IMR-90 (cell line): ENCODE measurements at regions not wholly inside any gene's neighbourhood (a gene's known extent, or its start where the extent isn't known, plus 50 kb on each side); places are given as distances from the start of the nearest gene placed in this dataset.

Source experiments
- ATAC-seq: fragments of 200-7000 bp; cut with Tn5 transposase; 2 replicates; pipeline ENCODE4 v1.9.1; 2020; ENCODE audit warnings: low read depth, mild to moderate bottlenecking, moderate library complexity
- BruUV-seq: library from RNA; stranded (reverse); fragments of 400-500 nt; replicated peaks from 2 replicates; lab custom pipeline; 2021; lab: Mats Ljungman, UMichigan
- CTCF ChIA-PET: fragments of 300-600 bp; formaldehyde crosslinking; extraction: SDS; loops from one replicate; lab custom pipeline; 2021; ENCODE audit warnings: antibody characterized with exemption; lab: Yijun Ruan, JAX
- POLR2A ChIA-PET: fragments of 300-600 bp; sonication (Branson Sonifier 250); formaldehyde crosslinking; loops from one replicate; lab custom pipeline; 2022; ENCODE audit warnings: antibody characterized with exemption; ENCODE audit not compliant: unreplicated experiment; lab: Charles Lee
- DNase-seq: peaks from one replicate; pipeline ENCODE4 v3.0.0; 2013
- H2AFZ ChIP-seq: replicated peaks from 2 replicates; pipeline ENCODE3; 2013; ENCODE audit warnings: low read length, mild to moderate bottlenecking; ENCODE audit not compliant: poor library complexity
- H2AK5ac ChIP-seq: 2 replicates; pipeline ENCODE4 v1.6.1; 2013; ENCODE audit warnings: low read depth, low read length, inconsistent platforms
- H2AK9ac ChIP-seq: replicated peaks from 2 replicates; pipeline ENCODE3; 2013; ENCODE audit warnings: mild to moderate bottlenecking, low read depth, low read length, moderate library complexity; ENCODE audit not compliant: poor library complexity
- H2BK120ac ChIP-seq: 2 replicates; pipeline ENCODE4 v1.6.1; 2013; ENCODE audit warnings: low read depth, low read length, inconsistent platforms
- H2BK15ac ChIP-seq: 3 replicates; pipeline ENCODE4 v1.6.1; 2013; ENCODE audit warnings: low read depth, low read length, inconsistent platforms
- H2BK20ac ChIP-seq: 2 replicates; pipeline ENCODE4 v1.6.1; 2013; ENCODE audit warnings: low read depth, mild to moderate bottlenecking, inconsistent platforms, low read length, moderate library complexity
- H2BK5ac ChIP-seq: 2 replicates; pipeline ENCODE4 v1.6.1; 2013; ENCODE audit warnings: mild to moderate bottlenecking, low read depth, low read length, inconsistent platforms; ENCODE audit not compliant: poor library complexity, severe bottlenecking
- H3K14ac ChIP-seq: replicated peaks from 2 replicates; pipeline ENCODE4 v1.6.1; 2013; ENCODE audit warnings: low read depth, low read length, inconsistent platforms
- H3K18ac ChIP-seq: 2 replicates; pipeline ENCODE4 v1.6.1; 2013; ENCODE audit warnings: low read depth, low read length, control low read depth
- H3K23ac ChIP-seq: 2 replicates; pipeline ENCODE4 v1.6.1; 2013; ENCODE audit warnings: low read depth, low read length, inconsistent platforms
- H3K27ac ChIP-seq: 2 replicates; pipeline ENCODE4 v1.5.1; 2013; ENCODE audit warnings: mild to moderate bottlenecking, control low read depth, low read length; ENCODE audit not compliant: insufficient read depth
- H3K27me3 ChIP-seq: 2 replicates; pipeline ENCODE4 v1.6.1; 2013; ENCODE audit warnings: low read length; ENCODE audit not compliant: control insufficient read depth, insufficient read depth
- H3K36me3 ChIP-seq: 2 replicates; pipeline ENCODE4 v1.6.1; 2013; ENCODE audit warnings: low read length, mixed read lengths; ENCODE audit not compliant: control insufficient read depth, insufficient read depth
- H3K4ac ChIP-seq: 2 replicates; pipeline ENCODE4 v1.6.1; 2013; ENCODE audit warnings: low read depth, low read length, inconsistent platforms
- H3K4me1 ChIP-seq: 2 replicates; pipeline ENCODE4 v1.6.1; 2013; ENCODE audit warnings: low read length, mixed read lengths; ENCODE audit not compliant: control insufficient read depth, insufficient read depth
- H3K4me2 ChIP-seq: 2 replicates; pipeline ENCODE4 v1.6.1; 2013; ENCODE audit warnings: low read depth, mild to moderate bottlenecking, control low read depth, low read length, moderate library complexity
- H3K4me3 ChIP-seq: 2 replicates; pipeline ENCODE4 v1.5.1; 2013; ENCODE audit warnings: low read depth, mild to moderate bottlenecking, control low read depth, low read length, moderate library complexity; ENCODE audit not compliant: insufficient read depth
- H3K56ac ChIP-seq: 2 replicates; pipeline ENCODE4 v1.6.1; 2013; ENCODE audit warnings: low read length, inconsistent platforms; ENCODE audit not compliant: insufficient read depth; ENCODE audit errors: extremely low read depth
- H3K79me1 ChIP-seq, 2 experiments: 2 replicates each; pipeline ENCODE4 v1.6.1; 2013; ENCODE audit warnings: low read length in 2 of 2, inconsistent platforms in 1 of 2, low read depth in 1 of 2
- H3K9ac ChIP-seq: 2 replicates; pipeline ENCODE4 v1.6.1; 2013; ENCODE audit warnings: low read depth, low read length, control low read depth
- H3K9me1 ChIP-seq: 2 replicates; pipeline ENCODE4 v1.6.1; 2013; ENCODE audit warnings: low read length, inconsistent platforms; ENCODE audit not compliant: insufficient read depth
- H3K9me3 ChIP-seq: 2 replicates; pipeline ENCODE4 v1.6.1; 2013; ENCODE audit warnings: low read length; ENCODE audit not compliant: control insufficient read depth, insufficient read depth
- H4K20me1 ChIP-seq: 2 replicates; pipeline ENCODE4 v1.6.1; 2013; ENCODE audit warnings: low read length, inconsistent platforms; ENCODE audit not compliant: insufficient read depth
- H4K5ac ChIP-seq: 2 replicates; pipeline ENCODE4 v1.6.1; 2013; ENCODE audit warnings: mild to moderate bottlenecking, low read depth, low read length, control low read depth
- H4K8ac ChIP-seq, 2 experiments: 2 replicates each; pipeline ENCODE4 v1.6.1; 2013; ENCODE audit warnings: low read depth in 2 of 2, low read length in 2 of 2, control low read depth in 1 of 2, inconsistent platforms in 1 of 2
- H4K91ac ChIP-seq: 2 replicates; pipeline ENCODE4 v1.6.1; 2013; ENCODE audit warnings: low read depth, low read length, inconsistent platforms; ENCODE audit not compliant: insufficient read depth
- BHLHE40 ChIP-seq: fragments of 150-350 bp; IDR thresholded peaks from 2 replicates; pipeline ENCODE4 v1.6.1; 2016; ENCODE audit warnings: mild to moderate bottlenecking, low read depth, low read length
- CEBPB ChIP-seq: IDR thresholded peaks from 2 replicates; pipeline ENCODE4 v1.6.1; 2012; ENCODE audit warnings: low read depth, low read length, improper control_type of control experiment
- CHD1 ChIP-seq: IDR thresholded peaks from 2 replicates; pipeline ENCODE4 v1.6.1; 2012; ENCODE audit warnings: low read depth, low read length, improper control_type of control experiment
- CTCF ChIP-seq: conservative IDR thresholded peaks from 2 replicates; pipeline ENCODE4 v1.5.1; 2012; ENCODE audit warnings: mild to moderate bottlenecking, low read depth, low read length, improper control_type of control experiment
- ELK1 ChIP-seq: fragments of 150-350 bp; IDR thresholded peaks from 2 replicates; pipeline ENCODE4 v1.6.1; 2016; ENCODE audit warnings: low read depth, mild to moderate bottlenecking, low read length, moderate library complexity, borderline replicate concordance
- FOS ChIP-seq: fragments of 150-350 bp; IDR thresholded peaks from 2 replicates; pipeline ENCODE4 v1.6.1; 2016; ENCODE audit warnings: low read depth, low read length
- MAFK ChIP-seq: IDR thresholded peaks from 2 replicates; pipeline ENCODE4 v1.6.1; 2012; ENCODE audit warnings: low read depth, low read length, improper control_type of control experiment
- MAZ ChIP-seq: IDR thresholded peaks from 2 replicates; pipeline ENCODE4 v1.6.1; 2012; ENCODE audit warnings: low read depth, mild to moderate bottlenecking, low read length, improper control_type of control experiment, moderate library complexity, borderline replicate concordance
- MXI1 ChIP-seq: IDR thresholded peaks from 2 replicates; pipeline ENCODE4 v1.6.1; 2012; ENCODE audit warnings: low read depth, mild to moderate bottlenecking, low read length, moderate library complexity, borderline replicate concordance
- NFE2L2 ChIP-seq: fragments of 150-350 bp; IDR thresholded peaks from 2 replicates; pipeline ENCODE4 v1.6.1; 2016; ENCODE audit warnings: low read depth, mild to moderate bottlenecking, low read length
- POLR2A ChIP-seq: IDR thresholded peaks from 2 replicates; pipeline ENCODE4 v1.6.1; 2012; ENCODE audit warnings: mild to moderate bottlenecking, low read depth, low read length
- RAD21 ChIP-seq: IDR thresholded peaks from 2 replicates; pipeline ENCODE4 v1.6.1; 2012; ENCODE audit warnings: low read length, improper control_type of control experiment
- RCOR1 ChIP-seq: IDR thresholded peaks from 2 replicates; pipeline ENCODE4 v1.6.1; 2012; ENCODE audit warnings: mild to moderate bottlenecking, low read length, improper control_type of control experiment; ENCODE audit not compliant: insufficient replicate concordance
- RFX5 ChIP-seq: IDR thresholded peaks from 2 replicates; pipeline ENCODE4 v1.8.0; 2012; ENCODE audit warnings: low read depth, mild to moderate bottlenecking, low read length, moderate library complexity
- SMC3 ChIP-seq: fragments of 150-350 bp; IDR thresholded peaks from 2 replicates; pipeline ENCODE4 v1.6.1; 2016; ENCODE audit warnings: low read depth, mild to moderate bottlenecking, antibody characterized with exemption, low read length, moderate library complexity
- USF2 ChIP-seq: fragments of 150-350 bp; IDR thresholded peaks from 2 replicates; pipeline ENCODE4 v1.6.1; 2017; ENCODE audit warnings: mild to moderate bottlenecking, antibody characterized with exemption, low read length, low read depth
- WGBS, 2 experiments: methylation state at CpG; one replicate each; pipeline versions ENCODE4 v1.1.5 to v1.1.7; 2013; ENCODE audit warnings: missing lambda C conversion rate in 2 of 2; ENCODE audit not compliant: insufficient read length in 1 of 2; ENCODE audit errors: extremely low coverage in 2 of 2; 5-methylcytosine and 5-hydroxymethylcytosine counted together
- dilution Hi-C: fragments of 300-500 bp; cut with HindIII; formaldehyde crosslinking; loops from one replicate; pipeline ENCODE4 v1.14.3; 2018; ENCODE audit warnings: low sequenced_read_pairs; ENCODE audit not compliant: unreplicated experiment
- in situ Hi-C: fragments of 300-500 bp; cut with MboI; formaldehyde crosslinking; loops from 3 replicates; pipeline ENCODE4 v1.14.3; 2019; ENCODE audit warnings: low sequenced_read_pairs, inconsistent platforms, mixed read lengths
- intact Hi-C: fragments of 100-400 bp; cut with micrococcal nuclease; formaldehyde crosslinking; loops from 2 replicates; pipeline ENCODE4 v1.10.0; 2022

- H3K9ac ChIP-seq = no peak overlapping the region
- H4K8ac ChIP-seq = no peak overlapping the region
- no TSS peak for BruUV-seq
- H3K9me3 ChIP-seq = no peaks in the 10 kb centered on the region
- no peak overlapping the region for H4K91ac ChIP-seq
- H4K20me1 ChIP-seq = no peaks in the 10 kb centered on the region
- H3K27ac ChIP-seq = no peak overlapping the region
- dilution Hi-C loops (no loop called here), in situ Hi-C loops (no loop called here), intact Hi-C loops (no loop called here)
- H3K27me3 ChIP-seq = peaks cover 20% of the 10 kb centered on the region
- no peak overlapping the region for H3K4ac ChIP-seq
- ATAC-seq = no peak
- H3K14ac ChIP-seq = no peak overlapping the region
- no peak overlapping the region for H2AK9ac ChIP-seq
- DNase-seq = no peak
- WGBS, 2 experiments = no CpG with 5 or more reads among the region's 1 CpG
- TF ChIP-seq RFX5 (no peak), MAFK (no peak), ELK1 (no peak), SMC3 (no peak), CHD1 (no peak), USF2 (no peak), FOS (no peak), MXI1 (no peak), RCOR1 (no peak), CTCF (no peak), BHLHE40 (no peak), MAZ (no peak), CEBPB (no peak), RAD21 (no peak), NFE2L2 (no peak), POLR2A (no peak)
- CTCF ChIA-PET = no interaction called here
- H2AK5ac ChIP-seq = no peak overlapping the region
- H3K36me3 ChIP-seq = no peaks in the 10 kb centered on the region
- H3K4me2 ChIP-seq = no peak overlapping the region
- no peaks in the 10 kb centered on the region for H3K79me1 ChIP-seq
- POLR2A ChIA-PET = no interaction called here
- no peak overlapping the region for H2BK20ac ChIP-seq
- H2AFZ ChIP-seq = no peak overlapping the region
- no peak overlapping the region for H3K4me3 ChIP-seq
- no peak overlapping the region for H2BK120ac ChIP-seq
- no peaks in the 10 kb centered on the region for H3K4me1 ChIP-seq
- no peaks in the 10 kb centered on the region for H3K9me1 ChIP-seq
- no peak overlapping the region for H3K23ac ChIP-seq
- H3K18ac ChIP-seq = no peak overlapping the region
- H3K56ac ChIP-seq = no peak overlapping the region
- no peak overlapping the region for H2BK15ac ChIP-seq
- H4K5ac ChIP-seq = no peak overlapping the region
- no peak overlapping the region for H2BK5ac ChIP-seq
These were observed 67.3 kb upstream of the RAPGEF2 start for GRCh38 chr4:159035570-159035969.
